Gastroesophageal sphincter (tissue), 3 donors: ENCODE measurements at regions not wholly inside any gene's neighbourhood (a gene's known extent, or its start where the extent isn't known, plus 50 kb on each side); places are given as distances from the start of the nearest gene placed in this dataset.

Experiments used
- CTCF ChIP-seq, 4 experiments: fragments of 200-600 bp in 2 of 4; fragments of 450-650 bp in 2 of 4; sonication (generic) in 1 of 4; IDR thresholded peaks; one replicate each; pipeline ENCODE4 v1.5.1; 2017 to 2019; ENCODE audit warnings: antibody characterized with exemption in 4 of 4, mild to moderate bottlenecking in 2 of 4, moderate library complexity in 2 of 4
- EP300 ChIP-seq: sonication (generic); formaldehyde crosslinking; IDR thresholded peaks from one replicate; pipeline ENCODE4 v1.6.1; 2017; ENCODE audit warnings: antibody characterized with exemption, mild to moderate bottlenecking
- POLR2AphosphoS5 ChIP-seq: sonication (generic); formaldehyde crosslinking; IDR thresholded peaks from one replicate; pipeline ENCODE4 v1.6.1; 2017; ENCODE audit warnings: antibody characterized with exemption

GRCh38 chr1:222232842-222233241 is 315.1 kb downstream of the HHIPL2 start:
- no peak for TF ChIP-seq CTCF (IDR thresholded peaks at IDR 0.05)
- no peak for TF ChIP-seq EP300
- TF ChIP-seq POLR2AphosphoS5 = no peak
